GM19468 (cell line): ENCODE measurements at regions not wholly inside any gene's neighbourhood (a gene's known extent, or its start where the extent isn't known, plus 50 kb on each side); places are given as distances from the start of the nearest gene placed in this dataset.
"Not testable (repeated sequence)": the region's sequence is repeated elsewhere in the genome, so short reads cannot be mapped to it uniquely, and the experiment has no call there.

ENCODE experiments used
- ATAC-seq: cut with Tn5 transposase; IDR thresholded peaks from one replicate; pipeline ENCODE4 v1.9.1; 2021; ENCODE audit warnings: mild to moderate bottlenecking, moderate library complexity, moderate number of reproducible peaks; ENCODE audit not compliant: unreplicated experiment; ENCODE audit errors: extremely low read depth

DNA sequence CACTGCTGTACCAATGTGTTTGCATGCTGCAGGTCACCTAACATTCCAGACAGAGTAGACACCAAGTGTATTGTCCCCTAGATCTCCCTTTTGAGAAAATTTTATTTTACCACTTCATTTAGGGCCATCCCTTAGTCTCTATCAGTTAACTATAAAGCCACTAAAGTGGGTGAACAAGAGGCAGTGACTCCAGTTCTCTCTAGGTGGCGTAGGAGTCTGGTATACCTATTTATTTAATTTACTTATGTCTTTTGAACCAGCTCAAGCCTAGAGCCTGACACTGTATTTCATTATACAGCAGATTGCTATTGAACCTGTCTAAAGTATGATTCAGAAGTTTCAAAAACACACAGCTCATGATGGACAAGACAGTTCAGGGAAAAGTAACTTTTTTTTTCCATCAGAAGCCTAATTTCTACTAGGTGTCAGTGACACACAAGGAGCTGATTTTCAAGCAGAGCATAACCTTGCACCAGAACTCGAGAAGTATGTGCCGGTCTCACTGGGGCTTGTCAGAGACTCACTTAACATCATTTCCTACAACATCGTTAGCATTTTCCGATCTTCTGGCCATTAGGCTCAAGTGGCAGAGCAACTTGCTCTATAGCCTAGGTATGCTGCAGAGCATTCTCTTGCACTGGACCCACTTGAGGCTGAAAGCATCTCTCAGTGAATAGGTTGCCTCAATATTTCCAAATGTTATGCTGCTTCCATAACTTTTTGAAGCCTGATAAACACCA is 175.4 kb downstream of the CDC14C start:
- no peak for ATAC-seq

DNA sequence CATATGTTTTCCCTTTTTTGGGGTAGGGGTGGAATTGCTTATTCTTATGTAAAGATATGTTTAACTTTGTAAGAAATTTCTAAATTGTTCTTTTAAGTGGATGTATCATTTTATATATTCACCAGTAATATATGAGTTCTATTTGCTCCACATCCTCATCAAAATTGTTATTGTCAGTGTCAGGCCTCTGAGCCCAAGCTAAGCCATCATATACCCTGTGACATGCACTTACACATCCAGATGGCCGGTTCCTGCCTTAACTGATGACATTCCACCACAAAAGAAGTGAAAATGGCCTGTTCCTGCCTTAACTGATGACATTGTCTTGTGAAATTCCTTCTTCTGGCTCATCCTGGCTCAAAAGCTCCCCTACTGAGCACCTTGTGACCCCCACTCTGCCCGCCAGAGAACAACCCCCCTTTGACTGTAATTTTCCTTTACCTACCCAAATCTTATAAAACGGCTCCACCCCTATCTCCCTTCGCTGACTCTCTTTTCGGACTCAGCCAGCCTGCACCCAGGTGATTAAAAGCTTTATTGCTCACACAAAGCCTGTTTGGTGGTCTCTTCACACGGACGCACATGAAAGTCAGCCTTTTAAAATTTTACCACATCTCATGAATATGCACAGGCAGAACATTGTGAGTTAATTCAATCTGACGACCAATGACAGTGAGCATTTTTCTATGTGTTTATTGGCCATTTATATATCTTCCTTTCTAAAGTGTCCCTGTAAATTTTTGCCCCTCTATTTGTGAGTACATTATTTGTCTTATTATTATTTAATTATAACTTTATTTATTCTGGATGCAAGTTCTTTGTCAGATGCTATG is 176.8 kb downstream of the CDC14C start:
- ATAC-seq, result not testable (repeated sequence)

DNA sequence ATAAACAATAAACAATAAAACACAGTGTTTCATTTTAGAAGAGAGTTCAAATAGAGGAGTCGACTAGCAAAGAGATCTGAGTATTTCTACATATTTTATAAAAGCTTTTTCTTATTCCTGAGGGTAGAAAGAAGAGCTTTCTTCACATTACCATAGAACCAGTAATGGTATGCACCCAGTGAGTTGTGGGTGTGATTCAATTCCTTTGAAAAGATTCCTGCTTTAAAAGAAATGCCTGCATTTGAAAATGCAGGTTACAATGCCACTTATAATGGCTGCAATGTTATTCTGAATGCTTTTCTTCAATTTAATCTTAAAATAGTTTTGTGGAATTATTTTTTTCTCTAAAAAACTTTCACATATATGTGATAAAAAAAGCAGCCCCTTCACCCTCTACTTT is 178.1 kb downstream of the CDC14C start:
- no peak for ATAC-seq

DNA sequence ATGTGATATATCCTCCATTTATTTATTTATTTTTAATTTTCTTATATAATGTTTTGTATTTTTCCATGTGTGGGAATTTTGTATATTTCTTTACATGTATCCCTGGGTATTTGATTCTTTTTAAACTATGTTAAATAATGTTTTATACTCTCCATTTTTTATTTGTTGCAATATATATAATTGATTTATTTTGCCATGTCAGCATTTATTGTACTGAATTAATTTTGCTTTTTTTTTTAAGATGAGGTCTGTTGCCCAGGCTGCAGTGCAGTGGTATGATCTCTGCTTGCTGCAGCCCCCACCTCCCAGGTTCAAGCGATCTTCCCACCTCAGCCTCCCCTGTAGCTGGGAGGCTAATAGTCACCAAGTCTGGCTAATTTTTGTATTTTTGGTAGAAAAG is 187.4 kb downstream of the CDC14C start:
- ATAC-seq, result no peak

DNA sequence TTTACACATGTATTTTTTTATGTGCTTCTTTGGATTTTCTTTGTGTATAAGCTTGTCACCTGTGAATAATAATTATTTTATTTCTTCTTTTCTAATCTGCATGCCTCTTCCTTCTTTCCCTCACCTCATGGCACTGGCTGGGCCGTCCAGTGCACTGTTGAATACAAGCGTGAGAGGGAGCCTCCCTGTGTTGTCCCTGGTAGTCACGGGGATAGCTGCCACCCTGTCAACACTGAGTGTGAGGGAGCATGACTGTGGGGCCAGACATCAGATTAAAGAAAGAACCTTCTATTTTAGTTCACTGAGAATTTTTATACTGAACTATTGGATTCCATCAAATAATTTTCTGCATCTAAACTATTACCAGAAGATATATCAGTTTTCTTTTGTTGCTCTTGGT is 187.9 kb downstream of the CDC14C start:
- ATAC-seq, result no peak

DNA sequence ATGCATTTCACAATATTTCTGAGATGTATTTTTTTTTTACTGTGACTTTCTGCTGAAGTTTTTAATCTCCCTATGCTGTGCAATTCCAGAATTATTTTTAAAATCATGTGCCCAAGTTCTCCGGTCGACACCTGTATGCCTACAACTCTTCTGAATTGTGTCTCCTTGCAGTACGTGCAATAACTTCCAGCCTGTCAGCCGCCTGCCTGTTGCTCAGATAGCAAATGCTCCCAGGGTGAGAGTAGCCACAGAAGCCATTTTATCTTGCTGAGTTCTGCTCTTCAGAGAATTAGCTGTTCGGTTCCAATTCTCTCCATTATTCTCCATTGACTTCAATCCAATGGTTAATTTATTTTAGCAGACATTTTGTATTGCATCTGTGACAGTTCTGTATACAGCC is 188.3 kb downstream of the CDC14C start:
- ATAC-seq, result no peak

DNA sequence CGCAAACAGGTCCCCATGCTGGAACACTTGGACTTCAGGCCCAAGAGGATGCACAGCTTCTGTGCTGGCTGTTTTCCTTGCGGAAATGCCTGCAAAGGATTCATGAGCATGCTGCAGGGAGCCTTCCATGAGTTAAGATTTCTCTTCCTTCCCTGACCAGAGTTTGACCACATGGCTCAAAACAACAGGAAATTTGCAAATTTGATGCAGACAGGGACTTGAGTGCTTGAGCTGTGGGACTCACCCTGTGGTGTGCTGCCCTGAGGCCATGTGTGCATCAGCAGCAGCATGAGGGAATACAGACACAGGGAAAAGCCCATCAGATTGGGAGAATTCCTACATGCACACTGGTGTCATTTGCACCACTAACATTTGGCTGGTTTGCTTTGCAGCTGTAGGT is 195.4 kb downstream of the CDC14C start:
- ATAC-seq, result no peak

DNA sequence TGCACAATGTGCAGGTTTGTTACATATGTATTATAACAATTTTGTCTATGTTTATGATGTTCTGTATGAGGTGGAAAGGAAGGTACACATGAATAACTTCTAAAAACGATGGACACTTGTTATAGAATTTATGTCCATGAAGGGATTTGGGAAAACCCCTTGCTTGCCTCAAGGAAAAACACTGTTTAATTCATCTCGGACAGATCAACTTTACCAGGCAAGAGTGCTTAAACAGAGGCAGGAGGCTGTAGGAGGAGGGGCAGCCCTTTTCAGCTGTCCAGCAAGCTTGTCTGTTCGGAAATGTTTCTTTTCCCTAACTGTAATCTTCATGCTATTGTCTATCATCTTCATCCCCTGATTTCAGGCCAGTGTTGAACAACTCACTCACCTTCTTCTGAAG is 200.9 kb downstream of the CDC14C start:
- no peak for ATAC-seq

DNA sequence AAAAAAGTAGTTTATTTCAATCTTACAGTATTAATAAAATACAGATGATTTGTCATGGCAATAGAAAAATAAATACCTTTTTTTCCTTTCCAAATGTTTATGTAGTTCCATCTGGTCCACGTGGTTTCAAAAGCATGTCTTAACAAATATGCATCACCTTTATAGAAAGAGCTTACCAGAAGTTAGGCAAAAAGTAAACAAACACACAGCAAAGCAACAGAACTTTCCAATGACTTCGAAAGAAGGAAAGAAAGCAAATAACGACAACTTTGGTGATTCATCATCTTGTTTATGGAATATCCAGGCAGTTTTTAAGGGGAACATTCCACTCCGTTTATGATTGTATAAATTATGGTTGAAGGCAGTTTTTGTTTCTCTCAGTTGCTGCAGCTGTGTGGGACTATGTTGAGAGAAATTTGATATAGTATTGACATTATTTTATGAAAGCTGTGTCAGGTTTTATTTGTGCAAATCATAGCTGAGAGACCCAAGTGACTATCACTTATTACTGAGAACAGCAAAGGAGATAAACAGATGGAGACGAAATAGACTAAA is 203.1 kb downstream of the CDC14C start:
- ATAC-seq, result no peak

DNA sequence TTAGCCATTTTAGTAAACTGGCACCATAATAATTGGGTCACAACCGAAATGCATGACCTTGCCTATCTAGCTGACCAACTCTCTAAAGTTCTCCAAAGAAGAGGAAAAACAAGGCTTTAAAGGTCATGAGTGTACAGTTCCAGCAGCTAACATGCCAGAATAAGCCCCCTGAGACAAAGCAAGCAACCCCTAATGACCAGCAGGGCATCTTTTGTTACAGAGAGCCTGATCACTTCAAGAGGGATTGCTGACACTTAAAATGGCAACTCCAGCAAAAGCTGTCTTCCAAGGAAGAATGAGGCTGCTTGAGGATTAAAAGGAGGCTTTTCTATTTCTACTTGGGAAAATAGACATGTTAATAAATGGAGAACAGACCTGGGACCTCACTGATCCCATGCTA is 213.6 kb downstream of the CDC14C start:
- no peak for ATAC-seq

DNA sequence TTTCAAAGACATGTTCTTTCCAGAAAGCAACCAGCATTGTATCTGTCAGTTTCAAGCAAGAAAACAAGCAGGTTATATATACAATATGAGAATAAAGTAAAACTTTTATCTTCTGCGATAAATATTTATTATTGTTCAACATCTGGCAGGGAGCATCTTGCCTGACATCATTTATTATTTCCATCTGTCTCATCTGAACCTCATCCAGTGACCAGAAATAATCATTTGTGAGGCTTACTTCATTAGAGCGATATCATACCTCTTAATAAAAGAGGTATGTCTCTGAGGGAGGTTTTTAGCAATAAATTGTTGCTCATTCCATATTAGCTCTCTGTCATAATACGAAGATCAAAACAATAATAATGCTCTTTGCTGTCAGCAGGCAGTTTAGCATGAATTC is 226.1 kb downstream of the CDC14C start:
- no peak for ATAC-seq

DNA sequence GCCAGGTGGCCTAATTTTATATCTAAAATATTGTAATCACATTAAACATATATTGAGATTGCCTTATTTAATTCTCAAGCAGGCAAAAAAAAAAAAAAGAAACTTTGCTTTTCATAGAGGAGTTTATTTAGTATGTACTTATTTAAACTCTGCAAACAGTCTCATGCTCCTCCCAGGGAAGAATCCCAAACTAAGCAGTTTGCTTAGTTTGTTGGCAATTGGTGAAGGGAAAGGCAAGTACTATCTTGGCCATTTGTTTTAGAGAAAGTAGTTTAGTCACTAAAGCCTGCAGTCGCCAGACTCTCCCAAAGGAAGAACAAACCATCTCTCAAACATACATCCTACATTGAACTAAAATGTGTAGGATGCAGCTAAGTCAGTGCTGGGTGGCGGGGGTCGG is 226.8 kb downstream of the CDC14C start:
- no peak for ATAC-seq

DNA sequence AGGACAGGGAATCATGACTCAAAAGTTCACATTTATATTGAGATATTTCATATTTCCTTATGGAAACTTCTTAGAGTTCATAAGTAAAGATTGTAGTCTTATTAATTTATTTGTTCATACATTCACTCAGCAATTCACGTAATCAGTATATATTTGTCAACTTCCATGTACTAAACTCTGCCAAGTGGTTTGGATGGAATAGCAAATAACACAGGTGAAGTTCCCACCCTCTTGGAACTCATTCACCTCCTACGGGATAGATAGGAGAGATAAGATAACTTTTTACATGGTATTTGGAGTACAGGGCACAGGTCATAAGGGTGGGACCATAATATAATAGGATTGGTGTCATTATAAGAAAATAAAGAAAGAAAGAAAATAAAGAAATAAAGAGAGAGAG is 234.0 kb downstream of the CDC14C start:
- no peak for ATAC-seq

DNA sequence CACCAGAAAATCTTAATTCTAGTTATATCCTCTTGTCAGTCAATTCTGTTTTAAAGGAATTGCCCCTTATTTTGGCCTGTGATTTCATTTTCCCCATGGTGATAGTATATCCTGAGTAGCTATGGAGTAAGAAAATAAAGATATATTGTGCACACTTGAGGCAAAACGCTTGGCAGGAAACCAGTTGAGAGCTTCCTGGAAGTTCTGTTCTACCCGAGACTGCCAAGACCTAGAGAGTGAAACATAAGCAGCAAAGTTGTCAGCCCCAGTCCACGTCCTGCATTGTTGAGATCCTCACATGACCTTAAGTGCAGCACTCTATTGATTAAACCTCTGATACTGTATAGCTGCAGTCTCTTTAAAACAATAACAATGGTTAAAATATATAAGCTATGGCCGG is 235.2 kb downstream of the CDC14C start:
- ATAC-seq, result no peak

DNA sequence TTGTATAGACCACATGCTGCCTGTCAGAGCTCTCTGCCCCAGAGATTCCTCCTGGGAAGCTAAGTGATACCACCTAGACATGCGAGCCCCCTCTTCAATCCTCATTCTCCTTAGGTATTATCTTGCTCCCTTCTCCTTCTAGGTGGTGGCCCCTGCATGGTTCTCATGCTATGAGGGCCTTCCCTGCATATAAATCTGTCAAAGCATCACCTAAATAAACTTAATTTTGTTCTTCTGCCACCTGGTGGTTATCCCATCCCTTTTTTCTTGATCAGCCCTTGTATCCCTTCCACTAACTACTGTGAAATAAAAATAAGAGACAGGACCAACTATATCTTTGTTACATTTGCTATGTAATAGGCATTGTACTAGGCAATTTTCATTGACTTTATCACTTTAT is 242.1 kb downstream of the CDC14C start:
- no peak for ATAC-seq

DNA sequence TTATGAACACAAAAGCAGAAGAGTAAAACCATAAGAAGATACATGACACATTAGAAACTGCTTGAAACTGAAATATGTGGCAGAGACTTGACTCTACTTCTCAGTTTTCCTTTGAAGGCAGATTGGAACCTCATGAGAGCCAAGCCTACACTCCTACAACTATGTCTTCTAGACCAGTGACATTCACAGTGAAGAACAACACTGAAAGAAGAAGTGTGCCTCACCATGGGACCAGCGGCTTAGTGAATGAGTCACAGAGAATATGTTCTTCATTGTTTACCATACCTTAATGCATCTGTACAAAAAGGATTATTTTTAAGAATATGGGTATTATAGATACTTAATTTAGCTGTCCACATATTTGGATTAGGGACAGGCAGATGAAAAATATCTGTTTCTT is 248.3 kb downstream of the CDC14C start:
- ATAC-seq, result no peak

DNA sequence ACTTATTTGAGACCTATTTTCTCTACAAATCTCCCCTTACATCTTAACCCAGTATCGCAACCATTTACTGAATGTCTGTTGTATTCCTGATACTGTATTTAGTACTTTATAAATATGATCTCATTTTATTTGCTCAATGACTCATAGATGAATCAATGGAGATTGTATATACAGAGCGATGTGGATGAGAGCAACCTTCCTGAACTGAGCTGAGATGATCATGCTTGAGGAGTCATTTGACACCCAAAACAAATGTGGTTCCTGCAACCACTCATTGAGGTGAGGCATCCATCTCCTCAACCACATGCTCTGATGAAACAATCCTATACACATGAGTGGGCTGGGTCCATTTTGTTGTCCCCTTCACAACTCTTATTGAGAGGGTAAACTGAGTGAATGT is 250.0 kb downstream of the CDC14C start:
- no peak for ATAC-seq

DNA sequence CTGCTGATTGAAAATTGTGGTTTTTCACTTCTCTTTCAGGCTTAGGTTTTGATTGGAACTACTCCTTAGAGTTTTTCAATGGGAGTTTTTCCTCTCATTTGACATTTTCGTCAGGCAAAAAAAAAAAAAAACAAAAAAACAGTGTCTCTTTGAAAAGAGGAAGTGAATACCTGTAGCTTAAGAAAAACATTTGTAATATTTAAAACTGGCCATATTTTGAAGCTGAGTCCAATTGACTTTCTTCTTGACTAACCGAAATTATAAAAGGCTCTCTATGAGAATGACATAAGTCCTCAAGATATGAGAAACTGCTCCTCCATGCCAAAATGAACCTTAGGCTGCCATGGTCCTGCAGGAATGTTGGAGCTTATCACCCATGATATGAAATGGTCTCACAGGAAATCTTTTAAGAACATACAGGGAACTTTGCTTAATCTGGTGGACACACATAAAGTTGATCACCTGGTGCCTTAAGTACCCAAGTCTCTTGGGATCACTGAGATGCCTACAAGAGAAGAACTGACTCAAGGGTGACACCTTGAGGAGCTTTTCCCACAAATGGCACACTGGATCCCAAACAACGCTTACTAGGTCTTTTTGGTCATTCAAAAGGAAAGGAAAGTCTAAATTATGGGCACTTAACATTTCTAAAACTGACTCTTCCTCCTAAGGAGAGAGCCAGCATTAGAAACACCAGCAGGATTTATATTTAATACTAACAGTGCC is 263.4 kb downstream of the CDC14C start:
- no peak for ATAC-seq

DNA sequence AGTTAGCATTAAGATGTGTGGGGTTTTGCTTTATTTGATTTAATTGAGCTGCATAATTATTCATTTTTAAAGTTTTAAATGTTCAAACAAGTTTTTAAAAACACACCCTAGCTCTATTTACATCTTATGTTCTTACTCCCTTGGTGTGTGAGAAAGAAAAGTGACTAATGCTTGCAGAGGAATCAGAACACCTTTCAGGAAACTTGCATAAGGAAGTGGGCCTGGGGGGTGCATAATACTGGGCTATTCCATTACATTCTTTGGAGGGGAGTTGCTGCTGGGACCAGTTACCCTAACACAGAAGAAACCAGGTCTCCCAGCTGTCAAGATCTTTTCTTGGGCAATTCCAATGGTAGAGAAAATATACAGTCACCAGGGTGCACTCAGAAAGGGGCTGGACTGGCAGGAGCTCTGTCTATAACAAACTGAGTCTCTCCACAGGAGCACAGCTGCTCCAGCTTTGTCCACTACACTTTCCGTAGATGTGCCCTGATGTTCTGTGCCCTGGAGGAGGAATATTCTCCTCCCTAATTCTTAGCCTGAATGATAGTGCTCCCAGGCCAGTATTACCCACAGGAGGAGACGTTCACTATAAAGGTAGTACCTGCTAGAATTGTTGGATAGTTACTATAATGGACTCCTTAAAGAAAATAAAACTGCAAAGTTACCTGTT is 304.2 kb downstream of the CDC14C start:
- no peak for ATAC-seq

DNA sequence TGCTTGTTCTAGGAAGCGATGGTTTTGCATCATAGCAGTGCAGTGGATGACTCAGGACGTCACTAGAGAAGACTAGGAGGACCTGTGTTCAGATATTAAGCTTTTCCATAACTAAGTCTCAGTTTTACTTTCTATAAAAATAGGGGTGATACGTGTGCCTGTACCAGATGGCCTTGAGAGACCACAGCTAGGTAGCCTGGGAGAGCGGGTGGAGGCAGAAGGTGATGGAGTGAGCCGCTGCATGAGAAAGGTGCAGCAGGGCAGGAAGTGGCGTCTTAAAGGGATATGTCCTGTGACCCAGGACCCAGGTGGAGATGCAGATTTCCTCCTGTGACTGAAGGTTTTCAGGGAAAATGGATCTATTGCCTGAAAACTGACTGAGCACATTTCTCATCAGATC is 304.9 kb downstream of the CDC14C start:
- ATAC-seq, result no peak
